Left cardiac atrium (tissue), 4 donors: ENCODE measurements at regions not wholly inside any gene's neighbourhood (a gene's known extent, or its start where the extent isn't known, plus 50 kb on each side); places are given as distances from the start of the nearest gene placed in this dataset.

Source experiments
- ATAC-seq, 2 donors: fragments of 200-7000 bp; cut with Tn5 transposase; one replicate each; pipeline ENCODE4 v1.9.1; 2020; ENCODE audit warnings: mild to moderate bottlenecking in 2 of 2, moderate library complexity in 2 of 2
- DNase-seq: peaks from one replicate; pipeline ENCODE4 v3.0.0-alpha.2; 2020
- intact Hi-C, 2 donors: fragments of 100-400 bp; cut with DNase I; formaldehyde crosslinking; loops; one replicate each; pipeline versions ENCODE4 v1.14.1 to v1.15.1; 2022 to 2023
- donor health status: DM: no; HTN: yes; CAD: no.
- donor health status: DM: no; HTN: yes; CAD: no; lungs with severe emphysema.
- donor health status: DM: yes; HTN: yes; CAD: no.
- donor health status: Dilated cardiomyopathy.

DNA sequence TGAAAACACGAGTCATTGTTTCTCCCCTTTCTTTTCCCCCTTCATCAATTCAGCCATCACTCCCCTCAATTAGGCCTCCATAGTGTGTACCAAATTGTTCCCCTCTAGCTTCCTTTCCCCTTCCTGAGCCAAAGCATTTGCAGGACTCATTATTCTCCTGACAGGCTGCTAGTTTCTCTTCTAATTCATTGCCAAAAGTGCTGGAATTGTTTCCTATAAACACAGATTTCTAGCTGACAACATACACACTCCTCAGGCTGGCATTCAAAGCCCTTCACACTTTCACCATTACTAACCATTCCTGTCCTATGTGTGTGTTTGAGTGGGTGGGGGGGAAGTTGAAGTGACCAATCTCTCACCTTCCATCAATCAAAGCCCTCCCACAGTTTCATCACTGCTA lies 444.2 kb upstream of the OPRM1 start:
- no peak for ATAC-seq

DNA sequence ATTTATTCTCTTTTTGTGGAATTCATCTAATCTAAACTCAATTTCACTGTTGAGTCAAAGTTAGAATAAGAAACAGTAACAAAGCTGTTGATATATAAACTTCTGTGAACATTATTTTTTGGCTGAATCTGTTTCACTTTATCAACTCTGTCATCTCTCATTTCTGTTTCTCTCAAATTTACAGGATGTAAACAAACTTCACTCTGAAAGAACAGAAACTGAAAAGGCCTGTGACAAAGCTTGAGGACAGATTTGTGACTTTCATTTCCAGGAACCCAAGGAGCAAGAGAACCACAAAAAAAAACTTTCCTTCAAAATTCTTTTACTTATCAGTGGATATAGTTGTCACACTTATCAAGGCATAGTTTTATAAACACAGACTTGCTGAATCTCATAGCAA lies 447.9 kb upstream of the OPRM1 start:
- ATAC-seq (no peak), DNase-seq (no peak)
- intact Hi-C loops: no loop called here

More for the DNA sequence above, 444.2 kb upstream of the OPRM1 start:
- DNase-seq: no peak
- intact Hi-C loops: no loop called here

DNA sequence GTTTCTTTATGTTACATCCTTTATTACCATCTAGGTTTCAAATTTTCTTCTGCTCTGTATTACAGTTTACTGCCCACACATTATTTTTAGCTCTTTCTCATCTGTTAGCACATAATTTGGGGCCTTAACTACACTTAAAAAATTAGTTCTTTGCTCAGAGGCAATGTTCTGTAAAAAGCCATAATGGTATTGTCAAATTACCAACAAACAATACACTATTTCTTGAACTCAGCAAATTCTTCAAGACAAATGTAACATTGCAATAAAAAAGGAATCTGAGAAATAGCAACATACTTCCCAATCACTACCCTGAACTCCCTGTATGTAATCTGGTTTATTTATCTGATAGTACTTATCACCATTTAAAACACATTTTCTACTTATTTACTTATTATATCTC lies 448.6 kb upstream of the OPRM1 start:
- ATAC-seq: no peak
- intact Hi-C loops: no loop called here
- DNase-seq: no peak

DNA sequence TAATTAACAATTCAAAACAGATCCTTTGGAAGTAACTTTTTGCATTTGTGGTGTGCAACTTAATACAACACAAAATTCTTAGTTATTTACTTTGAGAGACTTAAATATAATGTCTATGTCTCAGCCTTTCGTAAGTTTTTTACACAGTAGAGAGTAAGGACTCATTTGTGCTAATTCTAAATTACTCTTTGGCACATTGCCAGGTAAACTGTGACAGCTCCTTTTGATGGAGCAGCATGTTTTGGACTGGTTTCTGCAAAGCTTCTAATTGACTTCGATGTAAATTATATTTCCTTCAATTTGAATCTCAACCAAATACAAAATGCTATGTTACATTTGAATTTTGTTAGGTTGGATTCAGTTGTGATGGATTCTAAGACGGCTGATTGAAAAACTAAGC lies 450.7 kb upstream of the OPRM1 start:
- intact Hi-C loops: no loop called here
- ATAC-seq (no peak), DNase-seq (no peak)

DNA sequence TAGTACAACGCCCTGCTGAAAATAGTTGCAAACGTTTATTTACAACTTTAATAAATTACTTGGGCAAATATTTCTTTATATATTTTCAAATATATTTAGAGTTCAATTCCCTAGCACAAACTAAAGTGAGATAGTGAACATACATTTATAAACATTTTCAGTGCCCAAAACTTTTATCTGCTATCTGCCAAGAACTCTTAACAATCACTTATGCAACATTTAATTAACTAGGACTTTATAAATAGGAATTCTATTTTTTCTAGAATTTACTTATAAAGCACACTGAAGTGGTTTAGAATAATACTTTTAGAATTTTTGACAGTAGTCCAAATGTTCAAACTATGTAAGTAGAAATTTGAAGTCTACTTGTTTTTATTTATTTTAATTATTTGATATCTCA lies 452.6 kb upstream of the RGS17 start:
- intact Hi-C loops: no loop called here
- DNase-seq (no peak), ATAC-seq (no peak)

DNA sequence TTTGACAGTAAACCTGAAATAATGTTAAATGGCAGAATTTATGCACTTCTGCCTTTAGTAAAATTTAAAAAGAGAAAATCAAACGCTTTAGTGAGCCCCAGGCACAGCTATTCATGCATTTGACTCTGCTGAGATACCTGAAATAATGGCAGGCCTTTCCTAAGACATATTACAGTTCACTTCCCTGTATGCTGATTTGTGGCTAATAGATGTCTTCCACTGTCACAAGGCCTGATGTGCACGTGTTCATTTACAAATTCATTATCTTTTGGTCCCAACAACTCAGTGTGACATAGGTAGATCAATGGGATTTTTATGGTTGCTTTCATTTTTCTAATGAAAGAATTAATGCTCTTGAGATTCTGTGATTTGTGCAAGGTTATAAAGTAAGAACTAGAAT lies 449.7 kb upstream of the RGS17 start:
- ATAC-seq: no peak

DNA sequence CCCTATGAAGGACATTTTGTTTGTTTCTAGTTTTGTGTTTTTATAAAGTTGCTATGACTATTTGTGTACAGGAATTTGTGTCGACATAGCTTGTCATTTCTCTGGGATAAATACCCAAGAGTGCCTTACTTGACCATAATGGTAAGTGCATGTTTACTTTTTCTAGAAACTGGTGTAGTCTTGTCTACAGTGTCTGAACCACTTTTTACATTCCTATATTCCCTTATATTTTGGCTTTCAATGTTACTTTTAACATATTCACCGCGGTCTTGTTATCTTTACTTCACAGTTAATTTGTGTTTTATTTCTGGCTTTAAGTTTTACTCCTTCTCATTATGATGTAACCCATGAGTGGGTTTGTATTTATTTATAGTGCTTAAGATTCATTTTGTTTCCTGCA lies 444.4 kb upstream of the RGS17 start:
- DNase-seq: no peak
- no peak for ATAC-seq

More for the DNA sequence above, 449.7 kb upstream of the RGS17 start:
- intact Hi-C loops: no loop called here
- DNase-seq: no peak

DNA sequence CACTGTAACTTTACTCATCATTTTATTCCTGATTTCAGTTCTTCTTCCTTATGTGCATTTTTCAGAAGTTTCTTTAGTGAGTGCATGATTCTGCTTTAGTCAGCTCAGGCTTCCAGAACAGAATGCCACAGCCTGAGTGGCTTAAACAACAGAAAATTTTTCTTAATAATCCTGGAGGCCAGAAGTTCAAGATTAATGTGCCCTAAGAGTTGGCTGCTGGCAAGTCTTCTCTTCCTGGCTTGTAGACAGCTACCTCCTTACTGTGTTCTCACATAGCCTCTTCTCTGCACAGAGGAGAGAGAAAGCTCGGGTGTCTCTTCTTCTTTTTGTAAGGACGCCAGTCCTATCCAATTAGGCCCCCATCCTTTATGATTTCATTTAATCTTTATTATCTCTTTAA lies 443.1 kb upstream of the RGS17 start:
- DNase-seq (no peak), ATAC-seq (no peak)
- intact Hi-C loops: loop anchor here in 1 of 2 donors (10.0 kb wide), 1 partner anchor 121 kb away; no protein-coding TSS in a partner anchor

More for the DNA sequence above, 444.4 kb upstream of the RGS17 start:
- intact Hi-C loops: loop anchor here in 1 of 2 donors (10.0 kb wide), 1 partner anchor 119 kb away; no protein-coding TSS in a partner anchor

DNA sequence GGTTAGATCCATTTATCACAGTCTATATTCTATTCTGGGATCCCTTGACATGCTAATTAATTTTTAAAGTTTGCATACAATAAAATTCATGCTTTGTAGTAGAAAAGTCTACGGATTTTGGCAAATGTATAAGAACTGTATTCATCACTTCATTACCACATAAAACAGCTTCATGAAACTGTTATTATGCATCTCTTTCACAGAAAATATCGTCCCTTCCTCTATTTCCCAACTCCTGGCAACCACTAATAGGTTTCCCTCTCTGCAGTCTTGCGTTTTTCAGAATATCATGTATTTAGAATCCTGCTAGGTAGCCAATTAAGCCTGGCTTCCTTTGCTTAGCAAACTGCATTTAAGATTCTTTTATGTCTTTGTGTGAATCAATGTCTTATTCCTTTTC lies 441.3 kb upstream of the RGS17 start:
- intact Hi-C loops: loop anchor here in 1 of 2 donors (10.0 kb wide), 1 partner anchor 122 kb away; no protein-coding TSS in a partner anchor
- DNase-seq (no peak), ATAC-seq (no peak)

DNA sequence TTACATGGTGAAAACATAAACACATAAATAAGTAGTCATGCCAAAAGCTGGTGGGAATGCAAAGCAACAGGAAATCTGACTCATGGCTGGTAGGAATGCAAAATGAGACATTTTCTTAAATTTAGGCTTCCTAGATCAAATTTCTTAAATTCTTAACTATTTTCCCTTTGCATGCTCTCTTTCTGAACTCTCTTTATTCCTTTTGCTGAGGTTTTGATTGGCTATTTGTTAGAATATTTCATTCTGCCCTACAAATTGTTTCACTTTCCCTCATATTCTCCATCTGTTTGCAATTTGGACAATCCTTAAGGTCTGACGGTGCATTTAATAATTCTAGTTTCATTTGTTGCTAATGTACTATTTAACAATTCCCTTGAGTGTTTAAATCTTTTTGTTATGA lies 437.5 kb upstream of the RGS17 start:
- DNase-seq: no peak
- no peak for ATAC-seq
- intact Hi-C loops: no loop called here

DNA sequence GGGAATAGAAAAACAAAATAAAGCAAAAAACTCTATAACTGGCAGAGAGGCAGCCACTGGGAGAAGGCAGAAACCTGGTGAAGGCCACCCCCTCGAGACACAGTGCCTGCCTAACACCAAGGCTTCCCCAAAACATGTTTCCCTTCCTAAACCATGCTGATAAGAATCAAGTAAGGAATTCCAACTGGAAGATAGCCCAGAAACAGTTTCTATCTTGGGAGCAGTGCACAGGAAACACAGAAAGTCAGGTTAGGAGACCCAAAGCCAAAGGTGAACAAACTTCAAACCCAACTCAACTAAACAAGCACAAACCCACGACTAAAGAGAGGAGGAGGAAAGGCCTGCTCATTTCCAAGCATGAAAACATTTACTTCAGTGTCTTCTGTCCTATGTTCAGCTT lies 433.7 kb upstream of the RGS17 start:
- no peak for DNase-seq
- intact Hi-C loops: no loop called here
- peak in 1 of 2 donors; percentile 27 for ATAC-seq

DNA sequence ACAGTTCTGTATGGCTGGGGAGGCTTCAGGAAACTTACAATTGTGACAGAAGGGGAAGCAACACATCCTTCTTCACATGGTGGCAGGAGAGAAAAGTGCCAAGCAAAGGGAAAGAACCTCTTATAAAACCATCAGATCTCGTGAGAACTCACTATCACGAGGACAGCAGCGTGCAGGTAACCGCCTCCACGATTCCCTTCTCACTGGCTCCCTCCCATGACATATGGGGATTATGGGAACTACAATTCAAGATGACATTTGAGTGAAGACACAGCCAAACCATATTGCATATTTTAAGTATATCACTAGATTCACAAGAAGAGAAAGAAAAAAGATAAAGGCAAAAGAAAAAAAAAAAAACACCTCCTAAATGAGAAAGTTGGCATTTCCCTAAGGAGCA lies 431.9 kb upstream of the RGS17 start:
- DNase-seq (no peak), ATAC-seq (no peak)
- intact Hi-C loops: no loop called here

DNA sequence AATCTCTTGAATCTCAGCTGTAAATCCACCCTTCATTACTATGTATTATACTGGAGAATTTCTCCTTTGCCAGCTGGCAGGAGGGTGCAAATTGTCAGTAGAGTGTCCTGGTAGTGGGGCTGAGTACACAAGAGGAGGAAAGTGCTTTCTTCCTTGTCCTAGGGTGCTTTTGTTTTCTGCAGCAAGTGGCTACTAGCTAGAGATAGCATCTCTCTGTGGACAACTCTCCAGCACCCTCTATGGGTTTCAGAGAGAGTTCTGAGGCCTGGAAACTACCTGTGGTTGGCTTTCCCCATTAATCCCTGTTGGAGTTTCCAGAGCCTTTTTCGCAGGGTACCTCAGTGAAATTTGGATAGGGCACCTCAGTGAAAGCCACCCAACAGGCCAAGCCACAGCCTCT lies 422.5 kb upstream of the RGS17 start:
- DNase-seq (no peak), ATAC-seq (peak; percentile 23 to 47)
- intact Hi-C loops: no loop called here

DNA sequence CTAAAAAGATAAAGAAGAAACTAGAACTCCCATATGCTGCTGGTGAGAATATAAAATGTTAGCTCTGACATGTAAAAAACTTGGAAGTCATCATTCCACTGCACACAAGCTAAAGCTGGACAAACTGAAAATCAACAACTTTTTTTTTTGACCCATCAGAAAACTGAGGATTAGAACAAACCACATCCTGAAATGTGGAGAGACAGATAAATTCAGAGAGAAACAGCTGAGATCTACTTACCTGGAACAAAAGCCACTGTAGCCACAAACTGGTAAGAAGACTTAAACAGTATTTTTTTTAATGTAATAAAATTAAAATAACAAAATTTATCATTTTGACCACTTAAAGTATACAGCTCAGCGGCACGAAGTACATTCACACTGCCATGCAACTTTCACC lies 408.5 kb upstream of the RGS17 start:
- no peak for DNase-seq
- intact Hi-C loops: no loop called here
- no peak for ATAC-seq

DNA sequence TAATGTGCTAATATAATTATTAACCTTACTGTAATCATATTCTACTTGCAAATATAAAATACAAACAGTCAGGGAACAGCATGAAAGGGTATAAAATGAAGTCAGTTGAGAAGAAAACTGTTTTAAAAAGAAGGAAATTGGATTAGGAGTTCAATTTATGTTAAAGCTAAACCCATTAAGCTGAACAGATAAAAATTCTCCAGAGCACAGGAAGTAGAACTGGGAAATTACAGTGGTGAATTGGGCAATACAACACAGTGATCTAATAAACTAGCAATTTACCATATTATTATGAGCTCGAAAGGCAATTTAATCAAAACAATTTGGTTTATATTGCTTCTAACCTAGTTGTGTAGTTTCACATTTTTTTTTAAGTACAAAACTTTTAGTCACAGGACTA lies 407.4 kb upstream of the RGS17 start:
- DNase-seq (no peak), ATAC-seq (no peak)
- intact Hi-C loops: no loop called here

DNA sequence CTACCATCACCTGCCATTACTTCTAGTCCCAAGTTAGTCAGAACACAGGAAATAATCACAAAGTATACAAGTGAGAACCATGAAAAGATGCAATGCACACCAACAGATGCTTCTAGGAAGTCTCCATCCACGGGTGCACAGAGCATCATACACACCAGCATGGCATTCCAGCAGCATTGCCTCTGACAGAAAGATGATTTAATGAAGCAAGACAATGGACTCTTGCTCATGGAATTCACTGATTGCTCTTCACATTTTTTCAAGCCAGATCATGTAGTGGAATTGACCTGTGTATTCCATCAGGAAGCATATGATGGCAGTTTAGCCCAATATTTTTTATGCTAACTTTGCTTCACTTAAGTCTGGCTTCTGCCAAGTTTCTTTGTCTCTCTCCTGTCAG lies 406.3 kb upstream of the RGS17 start:
- intact Hi-C loops: no loop called here
- no peak for ATAC-seq

DNA sequence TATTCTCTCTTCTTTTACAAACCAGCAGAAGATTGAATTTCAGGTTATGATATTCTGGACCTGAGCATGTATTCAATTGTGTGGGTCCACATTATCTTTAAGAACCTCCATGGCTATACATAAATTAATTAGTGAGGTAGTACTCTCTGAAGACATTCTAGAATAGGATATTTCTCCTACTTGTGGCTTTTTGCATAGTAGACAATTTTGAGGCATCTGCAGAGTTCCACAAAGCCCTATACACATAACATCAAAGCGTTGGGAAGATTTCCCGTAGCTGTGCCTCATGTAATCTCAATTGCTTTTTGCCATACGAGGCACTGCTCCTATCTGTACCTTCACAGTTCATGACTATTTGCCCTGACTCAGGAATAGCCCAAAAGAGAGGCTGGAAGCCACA lies 395.4 kb upstream of the RGS17 start:
- intact Hi-C loops: no loop called here
- DNase-seq: no peak
- no peak for ATAC-seq

More for the DNA sequence above, 406.3 kb upstream of the RGS17 start:
- no peak for DNase-seq

DNA sequence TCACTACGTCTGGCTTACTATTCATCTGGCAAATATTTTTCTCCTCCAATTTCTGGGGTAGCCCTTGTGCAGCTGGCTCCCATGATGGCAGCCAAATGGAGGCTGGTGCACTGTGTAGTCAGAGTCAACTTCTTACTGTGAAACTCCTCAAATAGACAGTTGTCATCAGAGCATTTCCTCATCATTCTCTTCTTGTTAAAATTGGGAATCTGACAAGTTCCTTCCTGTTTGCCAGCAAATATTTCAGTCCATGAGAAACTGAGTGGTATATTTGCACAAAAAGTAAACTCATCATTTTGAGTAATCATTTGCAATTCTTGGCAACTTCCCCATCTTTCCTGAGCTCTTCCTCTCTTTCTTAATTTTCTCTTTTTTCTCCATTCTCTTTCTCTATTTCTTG lies 394.9 kb upstream of the RGS17 start:
- no peak for ATAC-seq
- intact Hi-C loops: no loop called here

DNA sequence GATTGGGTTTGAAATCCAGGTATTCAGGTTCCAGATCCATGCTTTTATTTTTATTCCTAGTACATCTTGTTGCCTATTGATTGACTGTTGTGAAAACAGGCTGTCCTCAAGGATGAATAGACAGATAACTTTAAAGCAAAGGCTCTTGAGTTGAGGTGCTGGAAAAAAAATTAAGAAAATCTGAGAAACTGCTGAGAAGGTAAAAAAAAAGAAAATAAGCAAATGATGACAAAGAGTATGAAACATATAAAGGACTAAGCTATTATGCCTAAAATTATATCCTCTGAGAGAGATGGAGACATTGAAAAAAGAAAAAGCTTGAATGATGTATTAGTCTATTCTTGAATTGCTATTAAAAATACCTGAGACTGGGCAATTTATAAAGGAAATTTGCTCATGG lies 392.3 kb upstream of the RGS17 start:
- DNase-seq (no peak), ATAC-seq (no peak)
- intact Hi-C loops: no loop called here

More for the DNA sequence above, 394.9 kb upstream of the RGS17 start:
- no peak for DNase-seq

DNA sequence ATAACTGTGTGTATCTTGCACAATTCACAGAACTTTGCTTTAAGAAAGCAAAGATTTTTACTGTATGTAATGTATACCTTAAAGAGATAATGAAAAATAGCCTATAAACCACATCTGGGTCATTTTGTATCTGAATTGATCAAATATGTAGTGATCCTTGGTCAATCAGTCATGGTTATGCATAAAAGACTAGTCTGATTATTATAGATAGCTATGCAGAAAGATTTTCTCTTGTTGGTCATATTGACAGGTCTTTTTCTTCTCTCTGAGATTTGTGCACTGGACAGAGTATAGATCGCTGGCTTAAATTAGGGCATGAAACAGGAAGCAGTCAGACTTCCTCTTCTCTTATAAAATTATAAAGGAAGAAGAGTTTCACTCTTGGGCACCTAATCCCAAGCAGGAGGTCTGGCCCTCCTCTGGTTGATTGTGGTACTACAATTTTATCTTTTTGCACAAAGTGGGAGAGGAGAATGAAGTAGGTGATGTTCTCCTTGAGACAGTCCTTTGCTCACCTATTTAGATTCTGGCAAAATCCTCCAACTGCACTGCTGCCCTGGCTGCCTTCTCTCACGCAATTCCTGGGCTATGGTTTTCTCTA lies 380.9 kb upstream of the RGS17 start:
- ATAC-seq: peak; percentile 34 to 44
- intact Hi-C loops: loop anchor here in 1 of 2 donors (10.0 kb wide), 1 partner anchor 477 kb away; no protein-coding TSS in a partner anchor
- no peak for DNase-seq

DNA sequence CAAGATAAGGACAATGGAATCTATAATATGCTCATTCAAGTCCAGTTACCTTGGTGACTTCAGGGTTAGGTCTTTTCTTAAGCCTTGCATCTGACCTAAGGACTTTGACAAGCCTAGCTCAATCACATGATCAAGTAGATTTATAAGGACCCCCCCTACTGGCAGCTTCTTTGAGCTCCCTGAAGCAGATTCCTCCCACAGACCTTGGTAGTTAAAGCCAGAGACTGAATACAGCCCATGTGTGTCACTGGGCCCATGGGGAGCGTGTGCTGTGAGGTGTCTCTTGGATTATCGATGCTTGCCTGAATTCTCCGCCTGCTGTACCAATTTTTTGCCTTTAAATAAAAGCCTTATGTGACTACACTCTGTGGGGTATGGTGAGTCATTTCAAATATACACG lies 372.7 kb upstream of the RGS17 start:
- intact Hi-C loops: no loop called here
- no peak for DNase-seq
- ATAC-seq: no peak

DNA sequence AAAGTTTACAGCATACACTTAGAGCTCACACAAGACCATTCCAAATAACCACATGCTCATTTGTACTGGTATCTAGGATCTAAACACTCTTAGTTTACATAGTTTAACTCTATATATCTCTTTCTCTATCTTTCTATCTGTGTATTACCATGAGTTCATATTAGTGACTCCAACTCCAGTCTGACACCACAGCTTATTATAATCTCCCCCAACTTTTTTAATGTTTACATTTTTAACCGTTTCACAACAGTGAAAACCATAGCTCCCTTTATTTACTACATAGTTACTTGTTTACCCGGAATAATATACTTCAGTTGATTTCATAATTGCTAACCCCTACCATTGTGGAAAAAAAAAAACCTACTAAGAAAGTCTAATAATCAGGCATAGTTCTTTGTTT lies 362.4 kb upstream of the RGS17 start:
- ATAC-seq: no peak

More for the DNA sequence above, 362.4 kb upstream of the RGS17 start:
- intact Hi-C loops: no loop called here
- no peak for DNase-seq
